Fibroblast of lung (primary cell): ENCODE measurements at regions not wholly inside any gene's neighbourhood (a gene's known extent, or its start where the extent isn't known, plus 50 kb on each side); places are given as distances from the start of the nearest gene placed in this dataset.

ENCODE experiments used
- EZH2 ChIP-seq: IDR thresholded peaks from 2 replicates; pipeline ENCODE4 v1.5.1; 2012; ENCODE audit warnings: low read length, control low read depth, mild to moderate bottlenecking; ENCODE audit errors: missing control alignments
- TF ChIP-seq, protein P1 (sequence below), 2 donors: IDR thresholded peaks in 1 of 2; conservative IDR thresholded peaks in 1 of 2; 1 replicate in 1 of 2; 2 replicates in 1 of 2; pipeline ENCODE4 v1.5.1; 2011 to 2012; ENCODE audit warnings: low read length in 2 of 2, control low read depth in 1 of 2, inconsistent platforms in 1 of 2, low read depth in 1 of 2, mild to moderate bottlenecking in 1 of 2

DNA sequence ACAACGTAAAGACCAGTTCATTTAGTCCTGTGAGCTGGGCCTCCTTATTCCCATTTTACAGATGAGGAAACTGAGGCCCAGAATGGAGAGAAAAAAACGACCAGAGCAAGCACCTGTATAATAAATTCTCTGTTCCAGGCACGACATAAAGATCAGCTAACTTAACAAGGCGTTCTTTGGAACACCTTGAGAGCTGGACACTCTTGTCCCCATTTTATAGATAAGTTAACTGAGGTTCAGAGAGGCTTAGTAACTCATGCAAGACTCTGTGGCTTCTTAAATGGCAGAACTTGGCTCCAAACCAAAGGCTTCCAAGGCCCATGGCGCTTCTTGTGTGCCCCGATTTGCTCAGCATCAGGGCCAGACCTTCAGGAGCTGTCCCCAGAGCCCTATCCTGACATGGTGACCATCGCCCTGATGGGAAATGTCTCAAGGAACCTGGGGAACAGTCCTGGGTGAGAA lies 142.1 kb downstream of the VEGFA start:
- TF ChIP-seq, protein P1, sequence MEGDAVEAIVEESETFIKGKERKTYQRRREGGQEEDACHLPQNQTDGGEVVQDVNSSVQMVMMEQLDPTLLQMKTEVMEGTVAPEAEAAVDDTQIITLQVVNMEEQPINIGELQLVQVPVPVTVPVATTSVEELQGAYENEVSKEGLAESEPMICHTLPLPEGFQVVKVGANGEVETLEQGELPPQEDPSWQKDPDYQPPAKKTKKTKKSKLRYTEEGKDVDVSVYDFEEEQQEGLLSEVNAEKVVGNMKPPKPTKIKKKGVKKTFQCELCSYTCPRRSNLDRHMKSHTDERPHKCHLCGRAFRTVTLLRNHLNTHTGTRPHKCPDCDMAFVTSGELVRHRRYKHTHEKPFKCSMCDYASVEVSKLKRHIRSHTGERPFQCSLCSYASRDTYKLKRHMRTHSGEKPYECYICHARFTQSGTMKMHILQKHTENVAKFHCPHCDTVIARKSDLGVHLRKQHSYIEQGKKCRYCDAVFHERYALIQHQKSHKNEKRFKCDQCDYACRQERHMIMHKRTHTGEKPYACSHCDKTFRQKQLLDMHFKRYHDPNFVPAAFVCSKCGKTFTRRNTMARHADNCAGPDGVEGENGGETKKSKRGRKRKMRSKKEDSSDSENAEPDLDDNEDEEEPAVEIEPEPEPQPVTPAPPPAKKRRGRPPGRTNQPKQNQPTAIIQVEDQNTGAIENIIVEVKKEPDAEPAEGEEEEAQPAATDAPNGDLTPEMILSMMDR (conservative IDR thresholded peaks at IDR 0.05 in 1 of 2, IDR thresholded peaks at IDR 0.05 in 1 of 2; ENCODE audit: low read depth in 1 of 2, low read length in 2 of 2) = no peak
- no peak for TF ChIP-seq EZH2
